HFF-Myc (cell line): ENCODE measurements at regions not wholly inside any gene's neighbourhood (a gene's known extent, or its start where the extent isn't known, plus 50 kb on each side); places are given as distances from the start of the nearest gene placed in this dataset.

ENCODE experiments used
- DNase-seq: peaks from one replicate; pipeline ENCODE4 v3.0.0-alpha.2; 2011; ENCODE audit warnings: low read depth; ENCODE audit errors: extremely low read depth
- H3K4me3 ChIP-seq: replicated peaks from 2 replicates; pipeline ENCODE4 v1.5.1; 2011; ENCODE audit warnings: low read depth, mild to moderate bottlenecking, control low read depth, low read length
- TF ChIP-seq, protein P1 (sequence below): IDR thresholded peaks from 2 replicates; pipeline ENCODE4 v1.5.1; 2012; ENCODE audit warnings: mild to moderate bottlenecking, low read depth, low read length, control low read depth; ENCODE audit errors: missing control alignments

DNA sequence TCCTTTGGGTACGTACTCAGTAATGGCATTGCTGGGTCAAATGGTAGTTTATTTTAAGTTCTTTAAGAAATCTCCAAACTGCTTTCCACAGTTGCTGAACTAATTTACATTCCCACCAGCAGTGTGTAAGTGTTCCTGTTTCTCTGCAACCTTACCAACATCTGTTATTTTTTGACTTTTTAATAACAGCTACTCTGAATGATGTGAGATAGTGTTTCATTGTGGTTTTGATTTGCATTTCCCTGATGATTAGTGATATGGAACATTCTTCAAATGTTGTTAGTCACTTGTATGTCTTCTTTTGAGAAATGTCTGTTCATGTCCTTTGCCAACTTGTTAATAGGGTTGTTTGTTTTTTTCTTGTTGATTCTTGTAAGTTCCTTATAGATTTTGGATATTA lies 558.9 kb downstream of the SH2D4B start:
- DNase-seq = no peak
- TF ChIP-seq, protein P1, sequence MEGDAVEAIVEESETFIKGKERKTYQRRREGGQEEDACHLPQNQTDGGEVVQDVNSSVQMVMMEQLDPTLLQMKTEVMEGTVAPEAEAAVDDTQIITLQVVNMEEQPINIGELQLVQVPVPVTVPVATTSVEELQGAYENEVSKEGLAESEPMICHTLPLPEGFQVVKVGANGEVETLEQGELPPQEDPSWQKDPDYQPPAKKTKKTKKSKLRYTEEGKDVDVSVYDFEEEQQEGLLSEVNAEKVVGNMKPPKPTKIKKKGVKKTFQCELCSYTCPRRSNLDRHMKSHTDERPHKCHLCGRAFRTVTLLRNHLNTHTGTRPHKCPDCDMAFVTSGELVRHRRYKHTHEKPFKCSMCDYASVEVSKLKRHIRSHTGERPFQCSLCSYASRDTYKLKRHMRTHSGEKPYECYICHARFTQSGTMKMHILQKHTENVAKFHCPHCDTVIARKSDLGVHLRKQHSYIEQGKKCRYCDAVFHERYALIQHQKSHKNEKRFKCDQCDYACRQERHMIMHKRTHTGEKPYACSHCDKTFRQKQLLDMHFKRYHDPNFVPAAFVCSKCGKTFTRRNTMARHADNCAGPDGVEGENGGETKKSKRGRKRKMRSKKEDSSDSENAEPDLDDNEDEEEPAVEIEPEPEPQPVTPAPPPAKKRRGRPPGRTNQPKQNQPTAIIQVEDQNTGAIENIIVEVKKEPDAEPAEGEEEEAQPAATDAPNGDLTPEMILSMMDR = no peak
- no peak overlapping the region for H3K4me3 ChIP-seq

DNA sequence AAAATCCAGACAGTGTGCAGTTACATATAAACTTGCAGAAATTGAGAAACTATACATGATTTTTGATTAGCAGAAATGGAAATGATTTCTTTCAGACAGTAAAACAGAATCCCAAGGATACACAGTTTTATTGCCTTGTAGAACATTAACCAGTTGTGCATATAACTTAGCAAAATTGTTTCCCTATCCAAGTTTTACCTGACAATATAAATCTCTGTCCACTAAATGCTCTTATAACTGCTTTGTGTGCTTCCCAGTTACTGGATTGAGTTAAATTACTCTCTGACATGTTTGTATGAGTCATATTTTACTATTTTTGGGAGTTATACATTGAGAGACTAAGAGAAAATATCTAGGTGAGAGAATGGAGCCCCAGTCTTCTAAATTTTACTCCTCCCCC lies 563.4 kb downstream of the SH2D4B start:
- TF ChIP-seq, protein P1 = no peak
- H3K4me3 ChIP-seq = no peak overlapping the region
- no peak for DNase-seq

DNA sequence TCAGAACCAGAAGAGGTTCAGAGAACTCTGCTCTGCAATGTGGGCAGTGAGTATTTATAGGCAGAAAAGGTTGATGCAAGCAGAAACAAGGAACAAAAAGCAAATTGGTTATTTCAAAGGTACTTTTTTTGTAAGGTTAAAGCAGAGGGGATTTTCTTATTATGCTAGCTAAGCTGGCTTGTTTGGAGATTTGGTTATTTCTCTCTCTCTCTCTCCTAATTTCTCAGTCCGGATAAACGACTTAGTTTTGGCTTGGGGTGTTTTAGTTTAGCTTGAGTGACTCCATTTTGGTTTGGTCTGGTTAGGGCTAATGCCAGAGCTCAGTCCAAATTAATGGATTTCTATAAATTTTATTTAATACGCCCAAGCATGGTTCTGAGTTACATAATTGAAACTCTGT lies 566.8 kb downstream of the SH2D4B start:
- TF ChIP-seq, protein P1 = no peak
- no peak overlapping the region for H3K4me3 ChIP-seq
- DNase-seq = no peak

DNA sequence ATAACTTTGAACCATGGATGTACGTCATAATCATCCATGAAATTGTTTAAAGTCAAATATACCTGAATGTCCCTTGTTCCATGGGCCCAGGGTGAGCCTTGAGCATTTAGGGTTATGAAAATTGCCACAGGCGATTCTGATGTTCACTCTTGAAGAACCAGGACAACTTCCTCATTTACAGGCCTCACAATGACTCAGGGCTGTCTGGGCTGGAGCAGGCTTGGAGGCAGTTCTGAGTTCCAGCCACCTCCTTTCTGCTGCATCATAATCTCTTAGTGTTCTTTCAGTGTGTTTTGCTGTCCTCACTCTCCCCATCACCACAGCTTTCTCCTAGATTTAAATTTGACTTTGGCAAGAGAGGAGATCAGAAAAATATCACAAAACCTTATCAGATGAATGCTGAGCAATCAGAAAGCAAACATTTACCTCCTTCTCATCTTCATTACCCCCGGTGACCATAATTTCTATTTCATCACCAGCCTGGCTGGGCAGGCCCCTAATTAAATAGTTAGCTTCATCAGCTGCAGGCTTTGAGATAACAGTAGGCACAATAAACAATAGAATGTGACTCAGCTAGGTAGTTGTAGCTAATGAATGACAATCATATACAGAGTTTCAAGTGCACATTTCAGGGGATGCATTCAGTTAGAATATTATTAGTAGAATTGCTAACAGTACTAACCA lies 571.0 kb downstream of the SH2D4B start:
- DNase-seq = no peak
- TF ChIP-seq, protein P1 = no peak
- H3K4me3 ChIP-seq = no peak overlapping the region

DNA sequence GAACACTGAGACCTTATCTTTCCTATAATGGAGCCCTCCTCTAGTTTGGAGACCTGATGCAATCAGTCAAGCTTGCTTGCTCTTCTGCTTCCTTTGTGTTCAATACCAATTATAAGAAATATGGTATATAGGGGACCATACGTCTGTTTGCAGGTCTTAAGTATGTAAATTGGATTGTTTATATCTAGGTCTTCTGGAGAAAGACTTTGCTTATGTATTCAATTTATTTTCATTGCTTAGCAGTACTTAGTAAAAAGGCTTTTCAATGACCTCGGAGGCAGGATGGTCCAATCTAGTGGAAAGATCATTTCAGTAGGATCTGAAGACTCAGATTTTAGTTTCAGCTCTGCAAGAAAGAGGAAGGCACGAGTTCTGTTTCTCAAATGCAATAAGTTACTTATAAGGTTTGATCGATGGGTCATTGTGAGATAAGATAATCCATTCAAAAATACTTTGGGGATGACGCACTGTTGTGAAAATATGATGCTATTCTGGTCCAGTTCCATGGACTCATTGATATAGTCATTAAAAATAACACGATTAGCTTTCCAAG lies 571.6 kb downstream of the SH2D4B start:
- no peak overlapping the region for H3K4me3 ChIP-seq
- DNase-seq = no peak
- TF ChIP-seq, protein P1 = no peak

DNA sequence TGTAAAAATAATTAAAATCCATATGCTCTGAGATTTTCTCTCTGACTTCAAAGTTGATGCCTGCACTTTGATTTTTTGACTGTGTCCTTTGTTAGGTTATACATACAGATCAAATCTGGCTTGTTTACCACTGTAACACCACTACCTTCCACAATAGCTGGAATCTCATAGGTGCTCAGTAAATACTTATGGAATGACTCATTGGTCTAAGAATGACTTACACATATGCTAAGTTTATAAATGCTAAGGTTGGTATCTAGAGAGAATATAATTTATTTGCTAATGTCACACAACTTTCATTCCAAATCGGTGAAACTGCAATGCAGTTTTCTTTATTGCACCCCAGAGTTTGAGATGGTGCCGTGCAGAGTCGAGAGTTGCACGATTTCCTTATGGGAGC lies 578.5 kb downstream of the SH2D4B start:
- DNase-seq = no peak
- no peak overlapping the region for H3K4me3 ChIP-seq
- TF ChIP-seq, protein P1 = no peak
